ENCODE measurements at regions not wholly inside any gene's neighbourhood (a gene's known extent, or its start where the extent isn't known, plus 50 kb on each side); places are given as distances from the start of the nearest gene placed in this dataset.

- TF ChIP-seq EZH2 (IDR thresholded peaks at IDR 0.05; ENCODE audit: low read length, missing control alignments) = no peak
- TF ChIP-seq, protein P1, sequence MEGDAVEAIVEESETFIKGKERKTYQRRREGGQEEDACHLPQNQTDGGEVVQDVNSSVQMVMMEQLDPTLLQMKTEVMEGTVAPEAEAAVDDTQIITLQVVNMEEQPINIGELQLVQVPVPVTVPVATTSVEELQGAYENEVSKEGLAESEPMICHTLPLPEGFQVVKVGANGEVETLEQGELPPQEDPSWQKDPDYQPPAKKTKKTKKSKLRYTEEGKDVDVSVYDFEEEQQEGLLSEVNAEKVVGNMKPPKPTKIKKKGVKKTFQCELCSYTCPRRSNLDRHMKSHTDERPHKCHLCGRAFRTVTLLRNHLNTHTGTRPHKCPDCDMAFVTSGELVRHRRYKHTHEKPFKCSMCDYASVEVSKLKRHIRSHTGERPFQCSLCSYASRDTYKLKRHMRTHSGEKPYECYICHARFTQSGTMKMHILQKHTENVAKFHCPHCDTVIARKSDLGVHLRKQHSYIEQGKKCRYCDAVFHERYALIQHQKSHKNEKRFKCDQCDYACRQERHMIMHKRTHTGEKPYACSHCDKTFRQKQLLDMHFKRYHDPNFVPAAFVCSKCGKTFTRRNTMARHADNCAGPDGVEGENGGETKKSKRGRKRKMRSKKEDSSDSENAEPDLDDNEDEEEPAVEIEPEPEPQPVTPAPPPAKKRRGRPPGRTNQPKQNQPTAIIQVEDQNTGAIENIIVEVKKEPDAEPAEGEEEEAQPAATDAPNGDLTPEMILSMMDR (conservative IDR thresholded peaks at IDR 0.05 in 1 of 2, IDR thresholded peaks at IDR 0.05 in 1 of 2; ENCODE audit: low read depth in 1 of 2, low read length in 2 of 2) = no peak
Measured at GRCh38 chrX:82721891-82722290, 786.2 kb upstream of the POU3F4 start.

Measured in fibroblast of lung (primary cell).